GM06990 (cell line): ENCODE measurements at regions not wholly inside any gene's neighbourhood (a gene's known extent, or its start where the extent isn't known, plus 50 kb on each side); places are given as distances from the start of the nearest gene placed in this dataset.

ENCODE experiments used
- DNase-seq: peaks from one replicate; pipeline ENCODE4 v3.0.0-alpha.2; 2011; ENCODE audit not compliant: insufficient read length; ENCODE audit errors: extremely low read depth
- H3K27me3 ChIP-seq: replicated peaks from 2 replicates; pipeline ENCODE4 v1.6.0; 2011; ENCODE audit warnings: low read length; ENCODE audit not compliant: control insufficient read depth, insufficient read depth
- H3K36me3 ChIP-seq: 2 replicates; pipeline ENCODE4 v1.5.1; 2011; ENCODE audit warnings: low read length; ENCODE audit not compliant: control insufficient read depth, insufficient read depth
- H3K4me3 ChIP-seq: replicated peaks from 2 replicates; pipeline ENCODE4 v1.5.1; 2011; ENCODE audit warnings: low read depth, mild to moderate bottlenecking, control low read depth, low read length
- CTCF ChIP-seq: IDR thresholded peaks from 2 replicates; pipeline ENCODE4 v1.5.1; 2011; ENCODE audit warnings: low read length, control low read depth, mild to moderate bottlenecking, inconsistent platforms; ENCODE audit not compliant: insufficient read depth, poor library complexity, severe bottlenecking

DNA sequence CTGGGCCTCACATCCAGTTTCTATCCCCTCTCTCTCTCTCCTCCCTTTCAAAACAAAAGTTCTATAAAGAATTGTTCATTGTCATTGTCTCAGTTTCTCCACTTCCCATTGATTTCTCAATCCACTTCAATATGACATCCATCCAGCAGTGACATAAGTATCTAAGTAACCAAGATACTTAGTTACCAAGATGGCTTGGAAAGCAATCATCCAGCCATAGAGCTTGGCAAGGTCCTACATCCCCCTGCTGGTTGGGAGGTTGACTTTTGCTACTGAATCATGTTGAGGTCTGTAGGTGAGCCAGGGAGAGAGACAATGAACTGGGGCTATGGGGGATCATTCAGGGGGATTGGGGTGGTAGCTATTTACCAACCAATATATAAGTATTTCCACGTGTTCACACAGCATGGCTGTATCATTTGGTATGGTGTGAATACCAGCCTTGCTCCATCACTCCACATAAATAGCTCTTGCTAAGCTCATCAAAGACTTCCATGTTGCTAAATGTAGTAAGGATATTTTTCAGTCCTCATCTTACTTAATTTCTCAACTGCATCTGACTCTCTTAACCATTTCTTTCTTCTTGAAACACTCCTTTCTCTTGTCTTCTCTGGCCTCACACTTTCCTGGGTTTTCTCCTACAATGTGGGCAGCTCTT lies 58.8 kb upstream of the NTRK3 start:
- DNase-seq, result no peak
- no peaks in the 10 kb centered on the region; the same call in 1 of the 2 replicates for H3K27me3 ChIP-seq
- H3K36me3 ChIP-seq, result no peaks in the 10 kb centered on the region
- no peak overlapping the region for H3K4me3 ChIP-seq
- no peak for TF ChIP-seq CTCF

- DNase-seq, result no peak
- no peak for TF ChIP-seq CTCF
- H3K36me3 ChIP-seq, result no peaks in the 10 kb centered on the region
- no peak overlapping the region for H3K4me3 ChIP-seq
- no peaks in the 10 kb centered on the region; the same call in 1 of the 2 replicates for H3K27me3 ChIP-seq
Observed at GRCh38 chr15:88312941-88313579, 56.5 kb upstream of the NTRK3 start.

DNA sequence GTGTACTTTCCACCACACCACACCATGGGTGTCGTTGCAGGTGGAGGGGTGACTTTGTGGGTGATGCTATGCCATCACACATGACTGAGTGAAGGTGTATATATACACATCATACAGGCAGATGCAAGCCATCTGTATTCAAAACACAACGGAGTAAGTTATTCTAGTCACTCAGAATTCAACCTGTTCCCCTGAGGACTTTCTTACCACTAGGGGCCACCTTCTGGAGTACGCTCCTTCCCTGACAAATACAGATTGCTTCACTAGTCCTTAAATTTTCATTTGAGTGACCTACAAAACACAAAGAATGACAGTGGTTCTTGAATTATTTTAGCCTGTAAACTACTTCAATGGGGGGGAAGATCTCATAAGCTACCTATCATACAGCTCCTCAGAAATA lies 52.8 kb upstream of the NTRK3 start:
- Histone ChIP-seq H3K36me3 (no peaks in the 10 kb centered on the region), H3K4me3 (no peak overlapping the region), H3K27me3 (no peaks in the 10 kb centered on the region)
- DNase-seq, result no peak
- no peak for TF ChIP-seq CTCF

DNA sequence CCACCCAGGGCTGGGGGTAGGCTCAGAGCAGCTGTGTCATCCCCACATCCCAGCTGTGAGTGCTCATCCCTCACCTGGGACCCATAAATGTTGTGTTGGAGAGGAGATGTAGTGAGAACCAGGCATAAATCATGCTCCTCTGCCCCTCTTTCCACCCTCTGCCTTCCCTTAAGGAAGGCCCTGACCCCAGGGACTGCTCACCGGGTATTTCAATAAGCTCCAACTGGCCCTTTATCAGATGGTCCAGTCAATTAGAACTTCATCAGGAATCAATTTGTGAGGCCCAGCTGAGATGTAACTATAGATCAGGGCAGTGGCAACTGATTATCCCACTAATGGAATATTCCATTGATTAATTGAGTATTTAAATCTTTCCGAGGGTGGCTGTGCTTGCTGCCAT lies 50.8 kb upstream of the NTRK3 start:
- TF ChIP-seq CTCF, result no peak
- no peaks in the 10 kb centered on the region for H3K27me3 ChIP-seq
- no peaks in the 10 kb centered on the region for H3K36me3 ChIP-seq
- no peak overlapping the region for H3K4me3 ChIP-seq
- DNase-seq, result no peak
